Fibroblast of pulmonary artery (primary cell): ENCODE measurements at regions not wholly inside any gene's neighbourhood (a gene's known extent, or its start where the extent isn't known, plus 50 kb on each side); places are given as distances from the start of the nearest gene placed in this dataset.
"Not testable (repeated sequence)": the region's sequence is repeated elsewhere in the genome, so short reads cannot be mapped to it uniquely, and the experiment has no call there.

ENCODE experiments used
- DNase-seq: peaks from one replicate; pipeline ENCODE4 v3.0.0-alpha.2; 2010; ENCODE audit warnings: low read depth
- H3K4me3 ChIP-seq: replicated peaks from 2 replicates; pipeline ENCODE4 v1.5.1; 2011; ENCODE audit warnings: low read depth, mild to moderate bottlenecking, control low read depth, low read length, moderate library complexity
- CTCF ChIP-seq: IDR thresholded peaks from 2 replicates; pipeline ENCODE4 v1.5.1; 2011; ENCODE audit warnings: mild to moderate bottlenecking, control low read depth, low read length, inconsistent platforms; ENCODE audit errors: missing control alignments

- no peak for TF ChIP-seq CTCF
- H3K4me3 ChIP-seq, result no peak overlapping the region
- no peak for DNase-seq
Measured at GRCh38 chr4:57363346-57363745, 253.2 kb upstream of the IGFBP7 start.

- no peak for TF ChIP-seq CTCF
- no peak overlapping the region for H3K4me3 ChIP-seq
- no peak for DNase-seq
Measured at GRCh38 chr4:57360681-57361080, 250.5 kb upstream of the IGFBP7 start.

GRCh38 chr4:57355101-57355665, 245.0 kb upstream of the IGFBP7 start:
- TF ChIP-seq CTCF, result no peak
- DNase-seq, result no peak
- H3K4me3 ChIP-seq, result no peak overlapping the region

GRCh38 chr4:57351731-57352130, 241.5 kb upstream of the IGFBP7 start:
- TF ChIP-seq CTCF, result no peak
- no peak for DNase-seq
- no peak overlapping the region for H3K4me3 ChIP-seq

- no peak for TF ChIP-seq CTCF
- no peak overlapping the region for H3K4me3 ChIP-seq
- DNase-seq, result no peak
Measured at GRCh38 chr4:57344296-57344695, 234.1 kb upstream of the IGFBP7 start.

- no peak for TF ChIP-seq CTCF
- DNase-seq, result peak; percentile 17
- H3K4me3 ChIP-seq, result no peak overlapping the region
Measured at GRCh38 chr4:57342411-57342810, 232.2 kb upstream of the IGFBP7 start.

- DNase-seq, H3K4me3 ChIP-seq: not testable (repeated sequence)
Measured at GRCh38 chr4:57338861-57339260, 228.7 kb upstream of the IGFBP7 start.

- peak; percentile 12 for DNase-seq
- no peak for TF ChIP-seq CTCF
- no peak overlapping the region for H3K4me3 ChIP-seq
Measured at GRCh38 chr4:57333684-57334083, 223.5 kb upstream of the IGFBP7 start.
